HG02763 (cell line): ENCODE measurements at regions not wholly inside any gene's neighbourhood (a gene's known extent, or its start where the extent isn't known, plus 50 kb on each side); places are given as distances from the start of the nearest gene placed in this dataset.

Experiments used
- ATAC-seq: cut with Tn5 transposase; IDR thresholded peaks from one replicate; pipeline ENCODE4 v1.9.1; 2021; ENCODE audit warnings: mild to moderate bottlenecking, moderate library complexity; ENCODE audit not compliant: unreplicated experiment

- ATAC-seq = no peak
Observed at GRCh38 chr2:19560785-19561184, 202.4 kb upstream of the OSR1 start.

DNA sequence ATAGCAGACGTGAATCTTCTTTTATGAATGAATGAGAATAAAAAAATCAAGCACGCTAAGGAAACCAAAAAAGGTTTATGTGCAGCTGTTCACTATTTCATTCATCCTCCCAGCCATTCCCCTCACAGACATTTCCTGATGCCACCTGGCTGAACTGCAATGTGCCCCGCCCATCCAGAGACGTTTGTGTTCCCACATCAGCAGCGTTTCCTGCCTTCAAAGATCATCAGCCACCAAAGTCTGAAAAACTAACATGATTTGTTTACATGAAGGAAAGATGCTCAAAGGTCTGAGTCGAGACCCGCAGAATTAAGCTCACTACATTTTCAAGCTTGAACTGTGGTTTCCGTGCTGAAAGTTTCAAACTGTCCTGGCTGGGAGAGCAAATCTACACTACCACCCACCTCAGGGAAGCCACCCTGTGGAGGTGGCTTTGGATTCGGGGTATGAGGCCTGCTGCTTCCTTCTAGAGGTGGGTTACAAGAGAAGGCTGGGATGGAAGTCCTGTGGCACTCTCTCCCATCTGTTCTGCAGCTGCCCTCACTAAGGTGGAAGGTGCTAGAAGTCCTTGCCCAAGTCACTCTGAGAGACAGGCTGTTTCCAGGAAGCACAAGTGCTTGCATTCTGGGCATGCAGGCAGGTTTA, 201.3 kb upstream of the OSR1 start:
- ATAC-seq = no peak

DNA sequence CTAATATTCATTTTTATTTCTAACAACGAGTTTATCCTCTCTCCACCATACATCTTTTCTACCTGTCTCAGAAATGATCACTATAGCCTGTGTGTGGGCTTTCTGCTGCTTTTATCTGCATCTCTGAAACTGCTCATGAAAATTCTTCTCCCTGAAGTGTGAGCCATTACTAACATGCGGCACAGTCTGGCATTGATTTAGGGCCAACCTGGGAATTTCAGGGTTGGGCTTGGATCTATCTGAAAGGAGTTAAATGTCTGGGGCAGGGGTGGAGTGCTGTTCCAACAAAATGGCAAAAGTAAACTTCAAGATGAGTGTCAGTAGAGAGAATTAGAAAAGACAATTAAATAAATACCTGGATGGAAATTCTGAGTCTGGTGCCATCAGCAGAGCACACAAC, 198.2 kb upstream of the OSR1 start:
- no peak for ATAC-seq

GRCh38 chr2:19554520-19554919, 196.1 kb upstream of the OSR1 start:
- ATAC-seq = no peak

- no peak for ATAC-seq
Observed at GRCh38 chr2:19552270-19552669, 193.8 kb upstream of the OSR1 start.

GRCh38 chr2:19550750-19551149, 192.3 kb upstream of the OSR1 start:
- no peak for ATAC-seq

DNA sequence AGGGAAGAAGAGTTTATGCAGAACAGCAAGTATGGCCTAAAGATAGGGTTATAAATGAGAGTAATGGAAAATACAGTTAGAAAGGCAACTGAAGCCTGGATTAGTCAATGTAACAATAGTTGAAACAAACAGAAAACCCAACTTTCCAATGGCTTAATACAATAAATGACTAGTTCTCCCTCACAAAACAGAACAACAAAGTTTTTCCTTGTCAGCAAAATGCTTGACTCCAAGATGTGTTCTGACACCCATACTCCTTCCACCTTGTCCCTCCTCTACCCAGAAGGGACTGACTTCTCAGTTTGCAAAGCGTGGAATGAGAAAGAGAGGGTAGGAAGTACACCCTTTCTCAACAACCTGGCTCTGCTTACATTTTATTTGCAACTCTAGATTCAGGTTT, 191.4 kb upstream of the OSR1 start:
- ATAC-seq = no peak

DNA sequence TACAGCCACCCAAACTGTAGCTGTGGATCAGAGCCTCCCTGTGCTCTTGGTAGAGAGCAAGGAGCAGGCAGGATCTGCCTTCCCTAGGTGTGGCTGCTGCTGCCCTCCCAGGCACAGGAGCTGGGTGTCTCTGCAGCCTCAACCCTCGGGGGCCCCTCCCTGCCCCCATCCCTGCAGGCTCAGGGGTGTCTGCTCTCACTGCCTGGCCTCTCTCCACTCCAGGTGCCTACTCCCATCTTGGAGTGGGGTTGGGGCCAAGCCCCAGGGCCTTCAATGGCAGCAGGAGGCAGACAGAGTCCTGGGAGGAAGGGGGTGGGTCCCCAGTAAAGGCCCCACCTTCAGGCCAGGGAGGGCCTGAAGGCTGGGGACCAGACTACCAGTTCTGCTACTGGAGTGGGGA, 189.7 kb upstream of the OSR1 start:
- no peak for ATAC-seq

DNA sequence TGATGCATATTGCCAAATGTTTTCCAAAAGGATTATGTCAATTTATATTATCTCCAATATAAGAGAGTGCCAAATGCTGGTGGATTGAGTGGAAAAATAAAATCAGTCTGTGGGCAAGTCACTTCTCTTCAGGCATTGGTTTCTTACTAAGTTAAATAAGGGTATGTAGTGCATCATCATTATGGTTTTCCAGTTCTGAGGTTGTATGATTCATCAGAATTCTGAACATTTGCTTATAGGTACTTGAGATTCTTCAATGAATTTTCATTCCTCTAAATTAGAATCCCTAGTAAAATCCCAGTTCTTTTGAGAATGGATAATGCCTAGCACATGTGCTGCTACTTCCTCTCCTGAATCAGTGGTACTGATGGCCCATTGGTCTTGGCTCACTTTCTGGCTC, 188.9 kb upstream of the OSR1 start:
- no peak for ATAC-seq

DNA sequence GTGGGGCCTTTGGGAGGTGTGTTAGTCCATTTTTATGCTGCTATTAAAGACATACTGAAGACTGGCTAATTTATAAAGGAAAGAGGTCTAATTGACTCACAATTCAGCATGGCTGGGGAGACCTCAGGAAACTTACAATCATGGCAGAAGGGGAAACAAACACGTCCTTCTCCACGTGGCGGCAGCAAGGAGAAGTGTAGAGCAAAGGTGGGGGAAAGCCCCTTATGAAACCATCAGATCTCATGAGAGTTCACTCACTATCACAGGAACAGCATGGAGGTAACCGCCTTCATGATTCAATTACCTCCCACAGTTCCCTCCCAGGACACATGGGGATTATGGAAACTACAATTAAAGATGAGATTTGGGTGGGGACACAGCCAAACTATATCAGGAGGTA, 187.1 kb upstream of the OSR1 start:
- ATAC-seq = no peak

DNA sequence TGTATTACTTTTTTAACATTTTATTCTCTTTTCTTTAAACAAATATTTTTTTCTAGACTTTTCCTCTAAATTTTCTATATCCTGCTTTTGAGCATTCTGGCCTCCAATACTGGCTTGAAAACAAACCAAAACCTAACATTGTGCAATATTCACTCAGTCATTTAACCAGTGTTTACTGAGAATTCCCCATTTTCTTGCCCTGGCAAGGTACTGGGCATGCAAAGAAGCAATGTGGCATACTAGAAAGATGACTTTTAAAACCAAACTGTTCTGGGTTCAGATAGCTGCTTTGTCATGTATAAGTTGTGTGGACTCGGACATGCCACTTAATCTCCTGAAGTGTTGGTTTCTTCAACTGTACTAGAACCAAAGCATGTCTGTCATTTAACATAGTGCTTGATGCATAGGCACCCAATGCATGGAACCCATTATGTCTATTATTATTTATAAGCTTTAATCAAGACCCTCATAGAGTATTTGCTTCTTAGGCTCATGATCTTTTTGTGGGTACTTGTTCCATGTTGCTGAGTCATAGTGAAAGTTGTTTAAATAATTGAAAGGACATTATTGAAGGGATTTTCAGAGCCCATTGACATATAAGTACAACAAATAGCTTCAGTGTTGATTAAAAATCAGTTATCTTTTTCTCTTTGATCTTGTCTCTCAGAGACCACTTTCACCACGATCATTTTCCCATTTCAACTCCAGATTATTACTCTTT, 185.4 kb upstream of the OSR1 start:
- ATAC-seq = no peak

DNA sequence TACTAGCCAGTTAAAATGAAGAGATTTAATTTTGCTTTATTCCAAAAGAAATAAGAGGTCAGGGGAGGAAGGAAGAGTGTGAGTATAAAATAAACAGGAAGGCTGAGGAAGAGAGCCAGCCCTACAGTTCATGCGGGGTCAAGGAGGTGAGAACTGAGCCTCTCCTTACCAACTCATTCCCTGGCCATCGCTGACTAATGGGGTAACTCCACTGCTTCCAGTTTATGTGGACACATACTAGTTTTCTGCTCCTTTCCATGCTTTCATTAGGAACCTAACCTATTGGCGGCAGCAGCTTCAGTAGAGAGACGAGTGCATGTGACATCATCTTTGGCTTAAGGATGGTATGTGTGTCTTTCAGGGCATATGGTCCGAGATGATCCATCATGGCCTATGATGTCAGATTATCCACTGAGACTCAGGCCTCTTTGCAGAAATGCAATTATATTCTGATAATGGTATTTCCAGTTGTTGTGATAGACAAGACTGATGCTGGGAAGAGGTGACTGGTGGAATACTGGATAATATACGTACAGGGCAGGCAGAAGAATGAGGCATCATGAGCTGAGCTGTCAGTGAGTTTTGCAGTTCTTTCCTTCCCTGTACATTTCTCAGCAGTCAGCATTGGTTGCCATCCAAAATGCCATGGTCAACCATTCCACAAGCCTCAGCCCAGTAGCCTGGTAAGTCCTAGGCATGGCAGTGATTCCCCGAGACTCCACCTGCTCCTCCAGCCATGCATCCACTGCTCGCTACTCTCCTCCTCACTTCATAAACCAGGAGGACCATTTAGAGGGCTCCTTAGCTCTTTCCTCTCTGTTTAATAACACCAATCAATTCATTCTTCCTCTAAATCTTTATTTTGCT, 184.6 kb upstream of the OSR1 start:
- no peak for ATAC-seq

DNA sequence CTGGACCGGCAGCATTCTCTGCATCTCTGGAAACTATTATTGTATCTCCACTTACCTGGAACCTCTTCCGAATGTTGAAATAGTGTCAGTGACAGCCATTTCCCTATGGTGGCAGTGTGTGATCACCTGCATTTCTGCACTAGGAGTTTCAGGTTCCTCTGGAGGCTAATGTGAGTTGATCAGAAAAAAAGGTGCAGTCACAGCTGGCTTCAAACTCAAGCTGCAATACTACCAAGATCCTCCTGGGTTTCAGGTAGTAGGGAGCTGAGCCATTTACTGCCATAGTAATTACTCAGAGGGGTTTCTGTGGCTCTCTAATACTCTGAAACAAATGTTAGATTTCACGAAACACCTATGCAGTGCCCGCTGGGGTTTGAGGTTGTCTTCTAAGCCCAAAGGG, 183.5 kb upstream of the OSR1 start:
- no peak for ATAC-seq

- ATAC-seq = no peak
Observed at GRCh38 chr2:19540739-19541525, 182.5 kb upstream of the OSR1 start.

GRCh38 chr2:19538411-19538963, 180.1 kb upstream of the OSR1 start:
- no peak for ATAC-seq

GRCh38 chr2:19536136-19536535, 177.7 kb upstream of the OSR1 start:
- ATAC-seq = no peak

- ATAC-seq = no peak
Observed at GRCh38 chr2:19532547-19533196, 174.2 kb upstream of the OSR1 start.

DNA sequence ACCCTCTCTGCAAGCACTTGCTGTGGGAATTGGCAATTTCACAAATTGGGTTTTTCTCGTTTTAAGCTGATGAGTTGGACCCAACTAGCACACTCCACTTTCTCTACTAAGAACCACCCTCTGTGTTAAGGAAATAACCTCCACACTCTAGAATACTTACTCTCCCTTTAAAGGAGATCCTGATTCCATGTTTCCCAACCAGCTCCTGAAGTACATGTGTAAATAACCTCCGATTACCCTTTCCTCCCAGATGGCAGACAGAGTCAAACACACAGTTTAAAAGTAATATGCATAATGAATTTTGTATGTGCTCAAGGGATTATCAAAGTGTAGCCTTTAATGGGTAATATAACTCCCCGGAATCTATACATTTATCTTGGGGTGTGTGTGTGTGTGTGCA, 171.3 kb upstream of the OSR1 start:
- ATAC-seq = no peak

- no peak for ATAC-seq
Observed at GRCh38 chr2:19527771-19528170, 169.3 kb upstream of the OSR1 start.

DNA sequence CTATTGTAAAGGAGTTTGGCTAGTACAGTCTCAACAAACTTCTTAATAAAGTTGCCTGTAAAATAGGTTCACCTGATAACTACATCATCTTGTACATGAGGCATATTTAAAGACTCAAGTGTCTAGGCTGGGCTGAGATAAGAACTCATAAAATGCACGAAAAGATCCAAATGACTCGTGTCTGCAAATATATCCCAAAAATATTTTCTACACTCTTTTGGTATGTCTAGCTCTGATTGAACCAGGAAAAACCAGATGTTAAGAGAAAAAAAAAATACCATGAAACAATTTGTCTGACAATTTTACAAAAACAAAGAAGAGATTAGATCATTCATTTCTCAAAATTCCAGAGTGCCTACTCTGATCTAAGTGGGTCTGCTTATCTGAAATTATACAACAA, 166.9 kb upstream of the OSR1 start:
- ATAC-seq = no peak
